GM12878 (cell line): ENCODE measurements at regions not wholly inside any gene's neighbourhood (a gene's known extent, or its start where the extent isn't known, plus 50 kb on each side); places are given as distances from the start of the nearest gene placed in this dataset.
"Not testable (repeated sequence)": the region's sequence is repeated elsewhere in the genome, so short reads cannot be mapped to it uniquely, and the experiment has no call there.

Source experiments
- EZH2 ChIP-seq: IDR thresholded peaks from 2 replicates; pipeline ENCODE4 v1.6.1; 2012; ENCODE audit warnings: low read depth, mild to moderate bottlenecking, control low read depth, inconsistent platforms, low read length, borderline replicate concordance; ENCODE audit not compliant: control insufficient read depth
- TF ChIP-seq, protein P1 (sequence below): IDR thresholded peaks from 2 replicates; pipeline ENCODE4 v1.6.1; 2012; ENCODE audit warnings: low read depth, low read length, improper control_type of control experiment
- TF ChIP-seq, protein P2 (sequence below): IDR thresholded peaks from 2 replicates; pipeline ENCODE4 v1.6.1; 2012; ENCODE audit warnings: low read depth, low read length, improper control_type of control experiment
- TF ChIP-seq, protein P3 (sequence below), 3 experiments: IDR thresholded peaks in 2 of 3; conservative IDR thresholded peaks in 1 of 3; 2 replicates each; pipeline ENCODE4 v1.5.1; 2011; ENCODE audit warnings: low read depth in 3 of 3, low read length in 3 of 3, mild to moderate bottlenecking in 3 of 3, control low read depth in 2 of 3, moderate library complexity in 2 of 3, inconsistent platforms in 1 of 3, mixed read lengths in 1 of 3; ENCODE audit not compliant: control insufficient read depth in 2 of 3, insufficient read depth in 1 of 3; ENCODE audit errors: extremely low read depth in 1 of 3

DNA sequence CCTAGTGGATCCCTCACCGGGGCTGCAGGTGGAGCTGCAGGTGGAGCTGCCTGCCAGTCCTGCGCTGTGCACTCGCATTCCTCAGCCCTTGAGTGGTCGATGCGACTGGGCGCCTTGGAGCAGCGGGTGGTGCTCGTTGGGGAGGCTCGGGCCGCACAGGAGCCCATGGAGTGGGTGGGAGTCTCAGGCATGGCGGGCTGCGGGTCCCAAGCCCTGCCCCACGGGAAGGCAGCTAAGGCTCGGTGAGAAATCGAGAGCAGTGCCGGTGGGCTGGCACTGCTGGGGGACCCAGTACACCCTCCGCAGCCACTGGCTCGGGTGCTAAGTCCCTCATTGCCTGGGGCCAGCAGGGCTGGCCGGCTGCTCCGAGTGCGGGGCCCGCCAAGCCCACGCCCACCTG, 351.8 kb upstream of the CITED2 start:
- TF ChIP-seq, protein P1, sequence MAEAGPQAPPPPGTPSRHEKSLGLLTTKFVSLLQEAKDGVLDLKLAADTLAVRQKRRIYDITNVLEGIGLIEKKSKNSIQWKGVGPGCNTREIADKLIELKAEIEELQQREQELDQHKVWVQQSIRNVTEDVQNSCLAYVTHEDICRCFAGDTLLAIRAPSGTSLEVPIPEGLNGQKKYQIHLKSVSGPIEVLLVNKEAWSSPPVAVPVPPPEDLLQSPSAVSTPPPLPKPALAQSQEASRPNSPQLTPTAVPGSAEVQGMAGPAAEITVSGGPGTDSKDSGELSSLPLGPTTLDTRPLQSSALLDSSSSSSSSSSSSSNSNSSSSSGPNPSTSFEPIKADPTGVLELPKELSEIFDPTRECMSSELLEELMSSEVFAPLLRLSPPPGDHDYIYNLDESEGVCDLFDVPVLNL = not testable (repeated sequence)
- TF ChIP-seq, protein P2, sequence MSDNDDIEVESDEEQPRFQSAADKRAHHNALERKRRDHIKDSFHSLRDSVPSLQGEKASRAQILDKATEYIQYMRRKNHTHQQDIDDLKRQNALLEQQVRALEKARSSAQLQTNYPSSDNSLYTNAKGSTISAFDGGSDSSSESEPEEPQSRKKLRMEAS = not testable (repeated sequence)
- TF ChIP-seq, protein P3, sequence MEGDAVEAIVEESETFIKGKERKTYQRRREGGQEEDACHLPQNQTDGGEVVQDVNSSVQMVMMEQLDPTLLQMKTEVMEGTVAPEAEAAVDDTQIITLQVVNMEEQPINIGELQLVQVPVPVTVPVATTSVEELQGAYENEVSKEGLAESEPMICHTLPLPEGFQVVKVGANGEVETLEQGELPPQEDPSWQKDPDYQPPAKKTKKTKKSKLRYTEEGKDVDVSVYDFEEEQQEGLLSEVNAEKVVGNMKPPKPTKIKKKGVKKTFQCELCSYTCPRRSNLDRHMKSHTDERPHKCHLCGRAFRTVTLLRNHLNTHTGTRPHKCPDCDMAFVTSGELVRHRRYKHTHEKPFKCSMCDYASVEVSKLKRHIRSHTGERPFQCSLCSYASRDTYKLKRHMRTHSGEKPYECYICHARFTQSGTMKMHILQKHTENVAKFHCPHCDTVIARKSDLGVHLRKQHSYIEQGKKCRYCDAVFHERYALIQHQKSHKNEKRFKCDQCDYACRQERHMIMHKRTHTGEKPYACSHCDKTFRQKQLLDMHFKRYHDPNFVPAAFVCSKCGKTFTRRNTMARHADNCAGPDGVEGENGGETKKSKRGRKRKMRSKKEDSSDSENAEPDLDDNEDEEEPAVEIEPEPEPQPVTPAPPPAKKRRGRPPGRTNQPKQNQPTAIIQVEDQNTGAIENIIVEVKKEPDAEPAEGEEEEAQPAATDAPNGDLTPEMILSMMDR (IDR thresholded peaks at IDR 0.05 in 2 of 3, conservative IDR thresholded peaks at IDR 0.05 in 1 of 3; ENCODE audit: control insufficient read depth in 2 of 3, extremely low read depth in 1 of 3, insufficient read depth in 1 of 3, low read depth in 3 of 3, low read length in 3 of 3) = not testable (repeated sequence)
- not testable (repeated sequence) for TF ChIP-seq EZH2
